ENCODE measurements at regions not wholly inside any gene's neighbourhood (a gene's known extent, or its start where the extent isn't known, plus 50 kb on each side); places are given as distances from the start of the nearest gene placed in this dataset.

GRCh38 chr4:126113058-126113457 lies 798.3 kb downstream of the FAT4 start:
- no peak for FAIRE-seq
- no TSS peak for BruUV-seq (replicated peaks)
- dilution Hi-C loops (cut with MboI; ENCODE audit: extremely low pct_ligation_motif_present, low sequenced_read_pairs), result no loop called here
- no peak overlapping the region for H3K9ac ChIP-seq (replicated peaks; ENCODE audit: extremely low read depth, insufficient read depth, low read length)
- POLR2A ChIA-PET, result no interaction called here
- CTCF ChIA-PET, result no interaction called here
- no peak for TF ChIP-seq EZH2 (IDR thresholded peaks at IDR 0.05; ENCODE audit: borderline replicate concordance, low read depth, low read length, severe bottlenecking)
- TF ChIP-seq, protein P1, sequence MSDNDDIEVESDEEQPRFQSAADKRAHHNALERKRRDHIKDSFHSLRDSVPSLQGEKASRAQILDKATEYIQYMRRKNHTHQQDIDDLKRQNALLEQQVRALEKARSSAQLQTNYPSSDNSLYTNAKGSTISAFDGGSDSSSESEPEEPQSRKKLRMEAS (IDR thresholded peaks at IDR 0.05; ENCODE audit: insufficient read depth, insufficient read length), result no peak
- TF ChIP-seq, protein P2, sequence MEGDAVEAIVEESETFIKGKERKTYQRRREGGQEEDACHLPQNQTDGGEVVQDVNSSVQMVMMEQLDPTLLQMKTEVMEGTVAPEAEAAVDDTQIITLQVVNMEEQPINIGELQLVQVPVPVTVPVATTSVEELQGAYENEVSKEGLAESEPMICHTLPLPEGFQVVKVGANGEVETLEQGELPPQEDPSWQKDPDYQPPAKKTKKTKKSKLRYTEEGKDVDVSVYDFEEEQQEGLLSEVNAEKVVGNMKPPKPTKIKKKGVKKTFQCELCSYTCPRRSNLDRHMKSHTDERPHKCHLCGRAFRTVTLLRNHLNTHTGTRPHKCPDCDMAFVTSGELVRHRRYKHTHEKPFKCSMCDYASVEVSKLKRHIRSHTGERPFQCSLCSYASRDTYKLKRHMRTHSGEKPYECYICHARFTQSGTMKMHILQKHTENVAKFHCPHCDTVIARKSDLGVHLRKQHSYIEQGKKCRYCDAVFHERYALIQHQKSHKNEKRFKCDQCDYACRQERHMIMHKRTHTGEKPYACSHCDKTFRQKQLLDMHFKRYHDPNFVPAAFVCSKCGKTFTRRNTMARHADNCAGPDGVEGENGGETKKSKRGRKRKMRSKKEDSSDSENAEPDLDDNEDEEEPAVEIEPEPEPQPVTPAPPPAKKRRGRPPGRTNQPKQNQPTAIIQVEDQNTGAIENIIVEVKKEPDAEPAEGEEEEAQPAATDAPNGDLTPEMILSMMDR (IDR thresholded peaks at IDR 0.05; ENCODE audit: extremely low read depth in 1 of 2, insufficient read depth in 1 of 2, low read depth in 1 of 2, low read length in 2 of 2), result no peak
- TF ChIP-seq JUN (IDR thresholded peaks at IDR 0.05; ENCODE audit: borderline replicate concordance, insufficient read depth, insufficient read length, low read depth), result no peak
- TF ChIP-seq POLR2AphosphoS5 (IDR thresholded peaks at IDR 0.05; ENCODE audit: insufficient read depth, low read depth, low read length), result no peak
- no peak overlapping the region for H3K4me2 ChIP-seq (ENCODE audit: insufficient read depth, low read length)
- H3K27me3 ChIP-seq (ENCODE audit: control insufficient read depth in 2 of 2, insufficient read depth in 2 of 2, low read length in 2 of 2), result no peaks in the 10 kb centered on the region
- no peaks in the 10 kb centered on the region for H3K36me3 ChIP-seq (ENCODE audit: control insufficient read depth in 2 of 2, extremely low read depth in 1 of 2, insufficient read depth in 2 of 2, low read length in 2 of 2)
- no peaks in the 10 kb centered on the region for H3K9me1 ChIP-seq (replicated peaks; ENCODE audit: control insufficient read depth, extremely low read depth, insufficient read depth, low read length)
- H2AFZ ChIP-seq (ENCODE audit: low read depth, low read length), result no peak overlapping the region
- intact Hi-C loops (cut with micrococcal nuclease), result no loop called here
- no peak overlapping the region for H3K27ac ChIP-seq (ENCODE audit: insufficient read depth, low read depth, low read length)
- H3K9me3 ChIP-seq (replicated peaks; ENCODE audit: control insufficient read depth, insufficient read depth, low read length), result no peaks in the 10 kb centered on the region
- H3K79me2 ChIP-seq (ENCODE audit: control insufficient read depth, insufficient read depth, low read length), result no peaks in the 10 kb centered on the region
- no peaks in the 10 kb centered on the region for H3K4me1 ChIP-seq (ENCODE audit: control insufficient read depth, extremely low read depth, insufficient read depth, low read length)
- H3K4me3 ChIP-seq (replicated peaks in 1 of 3; ENCODE audit: insufficient read depth in 1 of 3, low read depth in 1 of 3, low read length in 3 of 3), result no peak overlapping the region
- H4K20me1 ChIP-seq (replicated peaks; ENCODE audit: control insufficient read depth, extremely low read depth, insufficient read depth, low read length), result no peaks in the 10 kb centered on the region
- DNase-seq (ENCODE audit: low read depth, low spot score), result no peak
